IMR-90 (cell line): ENCODE measurements at regions not wholly inside any gene's neighbourhood (a gene's known extent, or its start where the extent isn't known, plus 50 kb on each side); places are given as distances from the start of the nearest gene placed in this dataset.

Experiments used
- ATAC-seq: fragments of 200-7000 bp; cut with Tn5 transposase; 2 replicates; pipeline ENCODE4 v1.9.1; 2020; ENCODE audit warnings: low read depth, mild to moderate bottlenecking, moderate library complexity
- BruUV-seq: library from RNA; stranded (reverse); fragments of 400-500 nt; replicated peaks from 2 replicates; lab custom pipeline; 2021; lab: Mats Ljungman, UMichigan
- CTCF ChIA-PET: fragments of 300-600 bp; formaldehyde crosslinking; extraction: SDS; loops from one replicate; lab custom pipeline; 2021; ENCODE audit warnings: antibody characterized with exemption; lab: Yijun Ruan, JAX
- POLR2A ChIA-PET: fragments of 300-600 bp; sonication (Branson Sonifier 250); formaldehyde crosslinking; loops from one replicate; lab custom pipeline; 2022; ENCODE audit warnings: antibody characterized with exemption; ENCODE audit not compliant: unreplicated experiment; lab: Charles Lee
- DNase-seq: peaks from one replicate; pipeline ENCODE4 v3.0.0; 2013
- H2AFZ ChIP-seq: replicated peaks from 2 replicates; pipeline ENCODE3; 2013; ENCODE audit warnings: low read length, mild to moderate bottlenecking; ENCODE audit not compliant: poor library complexity
- H2AK5ac ChIP-seq: 2 replicates; pipeline ENCODE4 v1.6.1; 2013; ENCODE audit warnings: low read depth, low read length, inconsistent platforms
- H2AK9ac ChIP-seq: replicated peaks from 2 replicates; pipeline ENCODE3; 2013; ENCODE audit warnings: mild to moderate bottlenecking, low read depth, low read length, moderate library complexity; ENCODE audit not compliant: poor library complexity
- H2BK120ac ChIP-seq: 2 replicates; pipeline ENCODE4 v1.6.1; 2013; ENCODE audit warnings: low read depth, low read length, inconsistent platforms
- H2BK15ac ChIP-seq: 3 replicates; pipeline ENCODE4 v1.6.1; 2013; ENCODE audit warnings: low read depth, low read length, inconsistent platforms
- H2BK20ac ChIP-seq: 2 replicates; pipeline ENCODE4 v1.6.1; 2013; ENCODE audit warnings: low read depth, mild to moderate bottlenecking, inconsistent platforms, low read length, moderate library complexity
- H2BK5ac ChIP-seq: 2 replicates; pipeline ENCODE4 v1.6.1; 2013; ENCODE audit warnings: mild to moderate bottlenecking, low read depth, low read length, inconsistent platforms; ENCODE audit not compliant: poor library complexity, severe bottlenecking
- H3K14ac ChIP-seq: replicated peaks from 2 replicates; pipeline ENCODE4 v1.6.1; 2013; ENCODE audit warnings: low read depth, low read length, inconsistent platforms
- H3K18ac ChIP-seq: 2 replicates; pipeline ENCODE4 v1.6.1; 2013; ENCODE audit warnings: low read depth, low read length, control low read depth
- H3K23ac ChIP-seq: 2 replicates; pipeline ENCODE4 v1.6.1; 2013; ENCODE audit warnings: low read depth, low read length, inconsistent platforms
- H3K27ac ChIP-seq: 2 replicates; pipeline ENCODE4 v1.5.1; 2013; ENCODE audit warnings: mild to moderate bottlenecking, control low read depth, low read length; ENCODE audit not compliant: insufficient read depth
- H3K27me3 ChIP-seq: 2 replicates; pipeline ENCODE4 v1.6.1; 2013; ENCODE audit warnings: low read length; ENCODE audit not compliant: control insufficient read depth, insufficient read depth
- H3K36me3 ChIP-seq: 2 replicates; pipeline ENCODE4 v1.6.1; 2013; ENCODE audit warnings: low read length, mixed read lengths; ENCODE audit not compliant: control insufficient read depth, insufficient read depth
- H3K4ac ChIP-seq: 2 replicates; pipeline ENCODE4 v1.6.1; 2013; ENCODE audit warnings: low read depth, low read length, inconsistent platforms
- H3K4me1 ChIP-seq: 2 replicates; pipeline ENCODE4 v1.6.1; 2013; ENCODE audit warnings: low read length, mixed read lengths; ENCODE audit not compliant: control insufficient read depth, insufficient read depth
- H3K4me2 ChIP-seq: 2 replicates; pipeline ENCODE4 v1.6.1; 2013; ENCODE audit warnings: low read depth, mild to moderate bottlenecking, control low read depth, low read length, moderate library complexity
- H3K4me3 ChIP-seq: 2 replicates; pipeline ENCODE4 v1.5.1; 2013; ENCODE audit warnings: low read depth, mild to moderate bottlenecking, control low read depth, low read length, moderate library complexity; ENCODE audit not compliant: insufficient read depth
- H3K56ac ChIP-seq: 2 replicates; pipeline ENCODE4 v1.6.1; 2013; ENCODE audit warnings: low read length, inconsistent platforms; ENCODE audit not compliant: insufficient read depth; ENCODE audit errors: extremely low read depth
- H3K79me1 ChIP-seq, 2 experiments: 2 replicates each; pipeline ENCODE4 v1.6.1; 2013; ENCODE audit warnings: low read length in 2 of 2, inconsistent platforms in 1 of 2, low read depth in 1 of 2
- H3K9ac ChIP-seq: 2 replicates; pipeline ENCODE4 v1.6.1; 2013; ENCODE audit warnings: low read depth, low read length, control low read depth
- H3K9me1 ChIP-seq: 2 replicates; pipeline ENCODE4 v1.6.1; 2013; ENCODE audit warnings: low read length, inconsistent platforms; ENCODE audit not compliant: insufficient read depth
- H3K9me3 ChIP-seq: 2 replicates; pipeline ENCODE4 v1.6.1; 2013; ENCODE audit warnings: low read length; ENCODE audit not compliant: control insufficient read depth, insufficient read depth
- H4K20me1 ChIP-seq: 2 replicates; pipeline ENCODE4 v1.6.1; 2013; ENCODE audit warnings: low read length, inconsistent platforms; ENCODE audit not compliant: insufficient read depth
- H4K5ac ChIP-seq: 2 replicates; pipeline ENCODE4 v1.6.1; 2013; ENCODE audit warnings: mild to moderate bottlenecking, low read depth, low read length, control low read depth
- H4K8ac ChIP-seq, 2 experiments: 2 replicates each; pipeline ENCODE4 v1.6.1; 2013; ENCODE audit warnings: low read depth in 2 of 2, low read length in 2 of 2, control low read depth in 1 of 2, inconsistent platforms in 1 of 2
- H4K91ac ChIP-seq: 2 replicates; pipeline ENCODE4 v1.6.1; 2013; ENCODE audit warnings: low read depth, low read length, inconsistent platforms; ENCODE audit not compliant: insufficient read depth
- BHLHE40 ChIP-seq: fragments of 150-350 bp; IDR thresholded peaks from 2 replicates; pipeline ENCODE4 v1.6.1; 2016; ENCODE audit warnings: mild to moderate bottlenecking, low read depth, low read length
- CEBPB ChIP-seq: IDR thresholded peaks from 2 replicates; pipeline ENCODE4 v1.6.1; 2012; ENCODE audit warnings: low read depth, low read length, improper control_type of control experiment
- CHD1 ChIP-seq: IDR thresholded peaks from 2 replicates; pipeline ENCODE4 v1.6.1; 2012; ENCODE audit warnings: low read depth, low read length, improper control_type of control experiment
- CTCF ChIP-seq: conservative IDR thresholded peaks from 2 replicates; pipeline ENCODE4 v1.5.1; 2012; ENCODE audit warnings: mild to moderate bottlenecking, low read depth, low read length, improper control_type of control experiment
- ELK1 ChIP-seq: fragments of 150-350 bp; IDR thresholded peaks from 2 replicates; pipeline ENCODE4 v1.6.1; 2016; ENCODE audit warnings: low read depth, mild to moderate bottlenecking, low read length, moderate library complexity, borderline replicate concordance
- FOS ChIP-seq: fragments of 150-350 bp; IDR thresholded peaks from 2 replicates; pipeline ENCODE4 v1.6.1; 2016; ENCODE audit warnings: low read depth, low read length
- MAFK ChIP-seq: IDR thresholded peaks from 2 replicates; pipeline ENCODE4 v1.6.1; 2012; ENCODE audit warnings: low read depth, low read length, improper control_type of control experiment
- MAZ ChIP-seq: IDR thresholded peaks from 2 replicates; pipeline ENCODE4 v1.6.1; 2012; ENCODE audit warnings: low read depth, mild to moderate bottlenecking, low read length, improper control_type of control experiment, moderate library complexity, borderline replicate concordance
- MXI1 ChIP-seq: IDR thresholded peaks from 2 replicates; pipeline ENCODE4 v1.6.1; 2012; ENCODE audit warnings: low read depth, mild to moderate bottlenecking, low read length, moderate library complexity, borderline replicate concordance
- NFE2L2 ChIP-seq: fragments of 150-350 bp; IDR thresholded peaks from 2 replicates; pipeline ENCODE4 v1.6.1; 2016; ENCODE audit warnings: low read depth, mild to moderate bottlenecking, low read length
- POLR2A ChIP-seq: IDR thresholded peaks from 2 replicates; pipeline ENCODE4 v1.6.1; 2012; ENCODE audit warnings: mild to moderate bottlenecking, low read depth, low read length
- RAD21 ChIP-seq: IDR thresholded peaks from 2 replicates; pipeline ENCODE4 v1.6.1; 2012; ENCODE audit warnings: low read length, improper control_type of control experiment
- RCOR1 ChIP-seq: IDR thresholded peaks from 2 replicates; pipeline ENCODE4 v1.6.1; 2012; ENCODE audit warnings: mild to moderate bottlenecking, low read length, improper control_type of control experiment; ENCODE audit not compliant: insufficient replicate concordance
- RFX5 ChIP-seq: IDR thresholded peaks from 2 replicates; pipeline ENCODE4 v1.8.0; 2012; ENCODE audit warnings: low read depth, mild to moderate bottlenecking, low read length, moderate library complexity
- SMC3 ChIP-seq: fragments of 150-350 bp; IDR thresholded peaks from 2 replicates; pipeline ENCODE4 v1.6.1; 2016; ENCODE audit warnings: low read depth, mild to moderate bottlenecking, antibody characterized with exemption, low read length, moderate library complexity
- USF2 ChIP-seq: fragments of 150-350 bp; IDR thresholded peaks from 2 replicates; pipeline ENCODE4 v1.6.1; 2017; ENCODE audit warnings: mild to moderate bottlenecking, antibody characterized with exemption, low read length, low read depth
- WGBS, 2 experiments: methylation state at CpG; one replicate each; pipeline versions ENCODE4 v1.1.5 to v1.1.7; 2013; ENCODE audit warnings: missing lambda C conversion rate in 2 of 2; ENCODE audit not compliant: insufficient read length in 1 of 2; ENCODE audit errors: extremely low coverage in 2 of 2; 5-methylcytosine and 5-hydroxymethylcytosine counted together
- dilution Hi-C: fragments of 300-500 bp; cut with HindIII; formaldehyde crosslinking; loops from one replicate; pipeline ENCODE4 v1.14.3; 2018; ENCODE audit warnings: low sequenced_read_pairs; ENCODE audit not compliant: unreplicated experiment
- in situ Hi-C: fragments of 300-500 bp; cut with MboI; formaldehyde crosslinking; loops from 3 replicates; pipeline ENCODE4 v1.14.3; 2019; ENCODE audit warnings: low sequenced_read_pairs, inconsistent platforms, mixed read lengths
- intact Hi-C: fragments of 100-400 bp; cut with micrococcal nuclease; formaldehyde crosslinking; loops from 2 replicates; pipeline ENCODE4 v1.10.0; 2022

GRCh38 chr7:149595078-149595477 lies 97.5 kb upstream of the ZNF746 start:
- peaks cover 15% of the 10 kb centered on the region; the same call in 1 of the 2 replicates for H3K9me1 ChIP-seq
- H3K36me3 ChIP-seq = peaks cover 38% of the 10 kb centered on the region
- H2AK5ac ChIP-seq = no peak overlapping the region
- no peak overlapping the region for H3K4me2 ChIP-seq
- H4K91ac ChIP-seq = no peak overlapping the region
- H4K20me1 ChIP-seq = 0 out of 2 replicates have a peak, but pooled peaks cover 5% of the 10 kb centered on the region
- dilution Hi-C loops = no loop called here
- H2BK15ac ChIP-seq = no peak overlapping the region
- H2AK9ac ChIP-seq = no peak overlapping the region
- DNase-seq (no peak), ATAC-seq (no peak)
- H2BK120ac ChIP-seq = no peak overlapping the region
- no peak overlapping the region for H3K4me3 ChIP-seq
- H2AFZ ChIP-seq = no peak overlapping the region
- H2BK5ac ChIP-seq = no peak overlapping the region
- H3K9me3 ChIP-seq = no peaks in the 10 kb centered on the region
- TF ChIP-seq SMC3 (no peak), FOS (no peak), RAD21 (no peak), ELK1 (no peak), NFE2L2 (no peak), RCOR1 (no peak), CTCF (no peak), MAFK (no peak), BHLHE40 (no peak), RFX5 (no peak), USF2 (no peak), CEBPB (no peak), MAZ (no peak), MXI1 (no peak), POLR2A (no peak), CHD1 (no peak)
- intact Hi-C loops = loop anchor here (10.0 kb wide), 1 partner anchor 280 kb away; no protein-coding TSS in a partner anchor
- H3K23ac ChIP-seq = no peak overlapping the region
- no peaks in the 10 kb centered on the region for H3K27me3 ChIP-seq
- no peak overlapping the region for H3K14ac ChIP-seq
- CTCF ChIA-PET = no interaction called here
- 100% methylated on average over 1 of the region's 4 CpGs; no CpG with 5 or more reads in 1 of the 2 experiments for WGBS, 2 experiments
- H2BK20ac ChIP-seq = no peak overlapping the region
- no TSS peak for BruUV-seq
- H3K27ac ChIP-seq = no peak overlapping the region
- POLR2A ChIA-PET = no interaction called here
- H3K56ac ChIP-seq = no peak overlapping the region
- H3K9ac ChIP-seq = no peak overlapping the region
- in situ Hi-C loops = no loop called here
- H3K4ac ChIP-seq = no peak overlapping the region
- H3K79me1 ChIP-seq = peaks cover 20 to 45% of the 10 kb centered on the region in 2 experiments; a peak in 3 of 4 replicates
- no peak overlapping the region for H4K8ac ChIP-seq
- H4K5ac ChIP-seq = no peak overlapping the region
- no peaks in the 10 kb centered on the region for H3K4me1 ChIP-seq
- no peak overlapping the region for H3K18ac ChIP-seq
